Tibial nerve (tissue), 3 donors: ENCODE measurements at regions not wholly inside any gene's neighbourhood (a gene's known extent, or its start where the extent isn't known, plus 50 kb on each side); places are given as distances from the start of the nearest gene placed in this dataset.

Source experiments
- CTCF ChIP-seq, 5 experiments: fragments of 200-600 bp in 3 of 5; fragments of 450-650 bp in 2 of 5; sonication (generic) in 3 of 5; IDR thresholded peaks; one replicate each; pipeline ENCODE4 v1.5.1; 2016 to 2019; ENCODE audit warnings: antibody characterized with exemption in 5 of 5, mild to moderate bottlenecking in 3 of 5, moderate library complexity in 2 of 5
- POLR2A ChIP-seq, 2 donors: fragments of 450-650 bp; IDR thresholded peaks; one replicate each; pipeline ENCODE4 v1.6.1; 2017; ENCODE audit warnings: antibody characterized with exemption in 2 of 2, mild to moderate bottlenecking in 2 of 2, moderate library complexity in 2 of 2

GRCh38 chr2:173760553-173760952 lies 204.6 kb downstream of the SP3 start:
- TF ChIP-seq CTCF (IDR thresholded peaks at IDR 0.05) (no peak), POLR2A (IDR thresholded peaks at IDR 0.05) (no peak)
